GM19468 (cell line): ENCODE measurements at regions not wholly inside any gene's neighbourhood (a gene's known extent, or its start where the extent isn't known, plus 50 kb on each side); places are given as distances from the start of the nearest gene placed in this dataset.
"Not testable (repeated sequence)": the region's sequence is repeated elsewhere in the genome, so short reads cannot be mapped to it uniquely, and the experiment has no call there.

Experiments
- ATAC-seq: cut with Tn5 transposase; IDR thresholded peaks from one replicate; pipeline ENCODE4 v1.9.1; 2021; ENCODE audit warnings: mild to moderate bottlenecking, moderate library complexity, moderate number of reproducible peaks; ENCODE audit not compliant: unreplicated experiment; ENCODE audit errors: extremely low read depth

- no peak for ATAC-seq
Measured at GRCh38 chr2:58473165-58473564, 232.0 kb upstream of the FANCL start.

GRCh38 chr2:58466804-58467203 lies 225.7 kb upstream of the FANCL start:
- ATAC-seq, result no peak

GRCh38 chr2:58466021-58466420 lies 224.9 kb upstream of the FANCL start:
- not testable (repeated sequence) for ATAC-seq

GRCh38 chr2:58460670-58461069 lies 219.5 kb upstream of the FANCL start:
- no peak for ATAC-seq

- ATAC-seq, result peak; percentile 89
Measured at GRCh38 chr2:58449286-58450010, 208.3 kb upstream of the FANCL start.

- no peak for ATAC-seq
Measured at GRCh38 chr2:58448845-58449244, 207.7 kb upstream of the FANCL start.

GRCh38 chr2:58448065-58448507 lies 207.0 kb upstream of the FANCL start:
- ATAC-seq, result no peak

- no peak for ATAC-seq
Measured at GRCh38 chr2:58447586-58447985, 206.5 kb upstream of the FANCL start.

- no peak for ATAC-seq
Measured at GRCh38 chr2:58441643-58442042, 200.5 kb upstream of the FANCL start.

- no peak for ATAC-seq
Measured at GRCh38 chr2:58436872-58437271, 195.7 kb upstream of the FANCL start.

- no peak for ATAC-seq
Measured at GRCh38 chr2:58435246-58435645, 194.1 kb upstream of the FANCL start.

GRCh38 chr2:58434692-58435091 lies 193.6 kb upstream of the FANCL start:
- ATAC-seq, result no peak

GRCh38 chr2:58432491-58433170 lies 191.5 kb upstream of the FANCL start:
- ATAC-seq, result no peak

- no peak for ATAC-seq
Measured at GRCh38 chr2:58429014-58429875, 188.1 kb upstream of the FANCL start.

- no peak for ATAC-seq
Measured at GRCh38 chr2:58428096-58429013, 187.2 kb upstream of the FANCL start.

- ATAC-seq, result no peak
Measured at GRCh38 chr2:58427572-58428095, 186.5 kb upstream of the FANCL start.

GRCh38 chr2:58425368-58425767 lies 184.2 kb upstream of the FANCL start:
- ATAC-seq, result no peak

- ATAC-seq, result no peak
Measured at GRCh38 chr2:58419983-58420382, 178.9 kb upstream of the FANCL start.

- no peak for ATAC-seq
Measured at GRCh38 chr2:58416696-58417095, 175.6 kb upstream of the FANCL start.

- ATAC-seq, result no peak
Measured at GRCh38 chr2:58414506-58414905, 173.4 kb upstream of the FANCL start.
